GM23338 (cell line): ENCODE measurements at regions not wholly inside any gene's neighbourhood (a gene's known extent, or its start where the extent isn't known, plus 50 kb on each side); places are given as distances from the start of the nearest gene placed in this dataset.

Experiments used
- CREB1 ChIP-seq: fragments of 250-450 bp; sonication (Bioruptor Pico); IDR thresholded peaks from 2 replicates; pipeline ENCODE4 v1.5.0; 2020; ENCODE audit warnings: low read depth, mild to moderate bottlenecking, moderate library complexity
- CTCF ChIP-seq, 2 experiments: fragments of 200-600 bp in 1 of 2; sonication (generic) in 1 of 2; conservative IDR thresholded peaks; 2 replicates each; pipeline versions ENCODE4 v1.5.1 to v1.6.1; 2016 to 2017; ENCODE audit warnings: antibody characterized with exemption in 2 of 2, low read depth in 2 of 2, mild to moderate bottlenecking in 2 of 2, moderate library complexity in 1 of 2
- EZH2 ChIP-seq: fragments of 200-600 bp; sonication (generic); IDR thresholded peaks from one replicate; pipeline ENCODE4 v1.8.0; 2017; ENCODE audit warnings: antibody characterized with exemption, mild to moderate bottlenecking, low read depth; ENCODE audit not compliant: unreplicated experiment
- EZH2phosphoT487 ChIP-seq: fragments of 200-600 bp; sonication (generic); IDR thresholded peaks from one replicate; pipeline ENCODE4 v1.8.1; 2018; ENCODE audit warnings: antibody characterized with exemption; ENCODE audit not compliant: unreplicated experiment
- JUNB ChIP-seq: IDR thresholded peaks from one replicate; pipeline ENCODE4 v1.6.1; 2016; ENCODE audit warnings: antibody characterized with exemption; ENCODE audit not compliant: unreplicated experiment
- NANOG ChIP-seq: IDR thresholded peaks from 2 replicates; pipeline ENCODE4 v1.6.1; 2016; ENCODE audit warnings: antibody characterized with exemption, borderline replicate concordance
- POLR2AphosphoS5 ChIP-seq: IDR thresholded peaks from 2 replicates; pipeline ENCODE4 v1.6.1; 2016; ENCODE audit warnings: antibody characterized with exemption, low read depth
- REST ChIP-seq: IDR thresholded peaks from one replicate; pipeline ENCODE4 v1.6.1; 2018; ENCODE audit warnings: antibody characterized with exemption; ENCODE audit not compliant: unreplicated experiment
- ZNF114 ChIP-seq: fragments of 250-450 bp; sonication (Bioruptor Pico); IDR thresholded peaks from 2 replicates; pipeline ENCODE4 v1.5.0; 2020; ENCODE audit warnings: mild to moderate bottlenecking, moderate library complexity
- ZNF331 ChIP-seq: fragments of 250-450 bp; sonication (Bioruptor Pico); IDR thresholded peaks from 2 replicates; pipeline ENCODE4 v1.5.0; 2020; ENCODE audit warnings: low read depth, mild to moderate bottlenecking, moderate library complexity
- TF ChIP-seq, protein P1 (sequence below): IDR thresholded peaks from 2 replicates; pipeline ENCODE4 v1.6.1; 2016; ENCODE audit warnings: antibody characterized with exemption
- TF ChIP-seq, protein P2 (sequence below): fragments of 250-450 bp; sonication (Bioruptor Pico); IDR thresholded peaks from 2 replicates; pipeline ENCODE4 v1.5.0; 2020; ENCODE audit warnings: mild to moderate bottlenecking, moderate library complexity

- no peak for TF ChIP-seq CTCF (conservative IDR thresholded peaks at IDR 0.05; ENCODE audit: low read depth in 2 of 2)
- TF ChIP-seq REST = no peak
- no peak for TF ChIP-seq POLR2AphosphoS5
- no peak for TF ChIP-seq CREB1
- TF ChIP-seq EZH2phosphoT487 = no peak
- no peak for TF ChIP-seq EZH2
- TF ChIP-seq, protein P1, sequence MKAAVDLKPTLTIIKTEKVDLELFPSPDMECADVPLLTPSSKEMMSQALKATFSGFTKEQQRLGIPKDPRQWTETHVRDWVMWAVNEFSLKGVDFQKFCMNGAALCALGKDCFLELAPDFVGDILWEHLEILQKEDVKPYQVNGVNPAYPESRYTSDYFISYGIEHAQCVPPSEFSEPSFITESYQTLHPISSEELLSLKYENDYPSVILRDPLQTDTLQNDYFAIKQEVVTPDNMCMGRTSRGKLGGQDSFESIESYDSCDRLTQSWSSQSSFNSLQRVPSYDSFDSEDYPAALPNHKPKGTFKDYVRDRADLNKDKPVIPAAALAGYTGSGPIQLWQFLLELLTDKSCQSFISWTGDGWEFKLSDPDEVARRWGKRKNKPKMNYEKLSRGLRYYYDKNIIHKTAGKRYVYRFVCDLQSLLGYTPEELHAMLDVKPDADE = no peak
- TF ChIP-seq ZNF114 (CRISPR knock-in tag) = no peak
- TF ChIP-seq, protein P2, sequence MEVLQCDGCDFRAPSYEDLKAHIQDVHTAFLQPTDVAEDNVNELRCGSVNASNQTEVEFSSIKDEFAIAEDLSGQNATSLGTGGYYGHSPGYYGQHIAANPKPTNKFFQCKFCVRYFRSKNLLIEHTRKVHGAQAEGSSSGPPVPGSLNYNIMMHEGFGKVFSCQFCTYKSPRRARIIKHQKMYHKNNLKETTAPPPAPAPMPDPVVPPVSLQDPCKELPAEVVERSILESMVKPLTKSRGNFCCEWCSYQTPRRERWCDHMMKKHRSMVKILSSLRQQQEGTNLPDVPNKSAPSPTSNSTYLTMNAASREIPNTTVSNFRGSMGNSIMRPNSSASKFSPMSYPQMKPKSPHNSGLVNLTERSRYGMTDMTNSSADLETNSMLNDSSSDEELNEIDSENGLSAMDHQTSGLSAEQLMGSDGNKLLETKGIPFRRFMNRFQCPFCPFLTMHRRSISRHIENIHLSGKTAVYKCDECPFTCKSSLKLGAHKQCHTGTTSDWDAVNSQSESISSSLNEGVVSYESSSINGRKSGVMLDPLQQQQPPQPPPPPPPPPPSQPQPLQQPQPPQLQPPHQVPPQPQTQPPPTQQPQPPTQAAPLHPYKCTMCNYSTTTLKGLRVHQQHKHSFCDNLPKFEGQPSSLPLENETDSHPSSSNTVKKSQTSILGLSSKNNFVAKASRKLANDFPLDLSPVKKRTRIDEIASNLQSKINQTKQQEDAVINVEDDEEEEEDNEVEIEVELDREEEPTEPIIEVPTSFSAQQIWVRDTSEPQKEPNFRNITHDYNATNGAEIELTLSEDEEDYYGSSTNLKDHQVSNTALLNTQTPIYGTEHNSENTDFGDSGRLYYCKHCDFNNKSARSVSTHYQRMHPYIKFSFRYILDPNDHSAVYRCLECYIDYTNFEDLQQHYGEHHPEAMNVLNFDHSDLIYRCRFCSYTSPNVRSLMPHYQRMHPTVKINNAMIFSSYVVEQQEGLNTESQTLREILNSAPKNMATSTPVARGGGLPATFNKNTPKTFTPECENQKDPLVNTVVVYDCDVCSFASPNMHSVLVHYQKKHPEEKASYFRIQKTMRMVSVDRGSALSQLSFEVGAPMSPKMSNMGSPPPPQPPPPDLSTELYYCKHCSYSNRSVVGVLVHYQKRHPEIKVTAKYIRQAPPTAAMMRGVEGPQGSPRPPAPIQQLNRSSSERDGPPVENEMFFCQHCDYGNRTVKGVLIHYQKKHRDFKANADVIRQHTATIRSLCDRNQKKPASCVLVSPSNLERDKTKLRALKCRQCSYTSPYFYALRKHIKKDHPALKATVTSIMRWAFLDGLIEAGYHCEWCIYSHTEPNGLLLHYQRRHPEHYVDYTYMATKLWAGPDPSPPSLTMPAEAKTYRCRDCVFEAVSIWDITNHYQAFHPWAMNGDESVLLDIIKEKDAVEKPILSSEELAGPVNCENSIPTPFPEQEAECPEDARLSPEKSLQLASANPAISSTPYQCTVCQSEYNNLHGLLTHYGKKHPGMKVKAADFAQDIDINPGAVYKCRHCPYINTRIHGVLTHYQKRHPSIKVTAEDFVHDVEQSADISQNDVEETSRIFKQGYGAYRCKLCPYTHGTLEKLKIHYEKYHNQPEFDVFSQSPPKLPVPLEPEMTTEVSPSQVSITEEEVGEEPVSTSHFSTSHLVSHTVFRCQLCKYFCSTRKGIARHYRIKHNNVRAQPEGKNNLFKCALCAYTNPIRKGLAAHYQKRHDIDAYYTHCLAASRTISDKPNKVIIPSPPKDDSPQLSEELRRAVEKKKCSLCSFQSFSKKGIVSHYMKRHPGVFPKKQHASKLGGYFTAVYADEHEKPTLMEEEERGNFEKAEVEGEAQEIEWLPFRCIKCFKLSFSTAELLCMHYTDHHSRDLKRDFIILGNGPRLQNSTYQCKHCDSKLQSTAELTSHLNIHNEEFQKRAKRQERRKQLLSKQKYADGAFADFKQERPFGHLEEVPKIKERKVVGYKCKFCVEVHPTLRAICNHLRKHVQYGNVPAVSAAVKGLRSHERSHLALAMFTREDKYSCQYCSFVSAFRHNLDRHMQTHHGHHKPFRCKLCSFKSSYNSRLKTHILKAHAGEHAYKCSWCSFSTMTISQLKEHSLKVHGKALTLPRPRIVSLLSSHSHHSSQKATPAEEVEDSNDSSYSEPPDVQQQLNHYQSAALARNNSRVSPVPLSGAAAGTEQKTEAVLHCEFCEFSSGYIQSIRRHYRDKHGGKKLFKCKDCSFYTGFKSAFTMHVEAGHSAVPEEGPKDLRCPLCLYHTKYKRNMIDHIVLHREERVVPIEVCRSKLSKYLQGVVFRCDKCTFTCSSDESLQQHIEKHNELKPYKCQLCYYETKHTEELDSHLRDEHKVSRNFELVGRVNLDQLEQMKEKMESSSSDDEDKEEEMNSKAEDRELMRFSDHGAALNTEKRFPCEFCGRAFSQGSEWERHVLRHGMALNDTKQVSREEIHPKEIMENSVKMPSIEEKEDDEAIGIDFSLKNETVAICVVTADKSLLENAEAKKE (CRISPR knock-in tag) = no peak
- TF ChIP-seq JUNB = no peak
- TF ChIP-seq ZNF331 = no peak
- TF ChIP-seq NANOG = no peak
Observed at GRCh38 chr1:99397029-99397428, 132.7 kb downstream of the PLPPR4 start.
